ENCODE measurements at regions not wholly inside any gene's neighbourhood (a gene's known extent, or its start where the extent isn't known, plus 50 kb on each side); places are given as distances from the start of the nearest gene placed in this dataset.

- no peak overlapping the region for H3K4me2 ChIP-seq (ENCODE audit: insufficient read depth in 1 of 2, low read depth in 2 of 2, low read length in 2 of 2)
- ChIA-PET CTCF (ENCODE audit: partially characterized antibody) (interaction anchor here (1.0 kb wide), 1 partner anchor 610 kb away, joined by 3 read pairs; no protein-coding TSS in a partner anchor), POLR2A (ENCODE audit: partially characterized antibody) (no interaction called here)
- no peak overlapping the region for H3K27ac ChIP-seq (ENCODE audit: low read depth, low read length)
- no peak overlapping the region for H4K5ac ChIP-seq (ENCODE audit: insufficient read length, low read depth, low read length)
- no peak for FAIRE-seq
- no peak overlapping the region for H3K4me3 ChIP-seq (ENCODE audit: extremely low read depth in 1 of 4, insufficient read depth in 2 of 4, low read depth in 3 of 4, low read length in 4 of 4)
- no peak overlapping the region for H3K56ac ChIP-seq (replicated peaks; ENCODE audit: insufficient read length, low read depth, low read length)
- no peak overlapping the region for H2AFZ ChIP-seq (ENCODE audit: low read length)
- H3K14ac ChIP-seq (ENCODE audit: insufficient read length): no peak overlapping the region
- H3K27me3 ChIP-seq (replicated peaks in 1 of 4; ENCODE audit: control insufficient read depth in 3 of 4, extremely low read depth in 1 of 4, insufficient read depth in 3 of 4, low read length in 3 of 4): peaks cover 0 to 1% (median 0%) of the 10 kb centered on the region in 4 experiments; a peak in 1 of 7 replicates
- no peak overlapping the region for H2BK20ac ChIP-seq (ENCODE audit: low read length)
- DNase-seq (ENCODE audit: low read depth in 1 of 2, low spot score in 2 of 2): no peak
- H4K20me1 ChIP-seq (replicated peaks in 1 of 2; ENCODE audit: control insufficient read depth in 1 of 2, insufficient read depth in 2 of 2, low read length in 2 of 2): no peaks in the 10 kb centered on the region
- no peak overlapping the region for H4K8ac ChIP-seq (ENCODE audit: extremely low read depth, insufficient read depth, low read length)
- no peaks in the 10 kb centered on the region for H3K23me2 ChIP-seq (ENCODE audit: low read depth, low read length)
- H3K9me3 ChIP-seq (ENCODE audit: insufficient read depth in 2 of 2, low read depth in 1 of 2, low read length in 1 of 2): no peaks in the 10 kb centered on the region
- H4K91ac ChIP-seq (replicated peaks; ENCODE audit: insufficient read length, low read length): no peak overlapping the region
- H2BK120ac ChIP-seq (replicated peaks; ENCODE audit: low read depth, low read length): no peak overlapping the region
- no peak overlapping the region for H3K23ac ChIP-seq (ENCODE audit: insufficient read length)
- no peak overlapping the region for H3K9ac ChIP-seq (replicated peaks in 1 of 4; ENCODE audit: extremely low read depth in 1 of 4, low read depth in 3 of 4, low read length in 3 of 4)
- H3K4ac ChIP-seq (replicated peaks; ENCODE audit: insufficient read length, low read depth, low read length): no peak overlapping the region
- no peaks in the 10 kb centered on the region for H3K36me3 ChIP-seq (ENCODE audit: control insufficient read depth in 2 of 4, insufficient read depth in 4 of 4, low read length in 3 of 4)
- H3K79me1 ChIP-seq (ENCODE audit: low read depth, low read length): no peaks in the 10 kb centered on the region
- no peaks in the 10 kb centered on the region for H3K4me1 ChIP-seq (replicated peaks in 1 of 4; ENCODE audit: control insufficient read depth in 3 of 4, insufficient read depth in 4 of 4, low read length in 3 of 4)
- H2BK15ac ChIP-seq (ENCODE audit: low read length): no peak overlapping the region
- H3K18ac ChIP-seq (ENCODE audit: extremely low read depth, low read length): no peak overlapping the region
- no peak overlapping the region for H2AK5ac ChIP-seq (ENCODE audit: low read depth, low read length)
- no peak overlapping the region for H2BK12ac ChIP-seq (ENCODE audit: low read depth, low read length)
- no peaks in the 10 kb centered on the region for H3K79me2 ChIP-seq (ENCODE audit: control insufficient read depth in 1 of 2, insufficient read depth in 2 of 2, low read length in 2 of 2)
- H2BK5ac ChIP-seq (ENCODE audit: low read depth, low read length): no peak overlapping the region
- TF ChIP-seq KDM4A (IDR thresholded peaks at IDR 0.05; ENCODE audit: low read depth, low read length, severe bottlenecking) (no peak), JUND (IDR thresholded peaks at IDR 0.05; ENCODE audit: low read length) (no peak), ASH2L (IDR thresholded peaks at IDR 0.05; ENCODE audit: low read length) (no peak), CHD2 (IDR thresholded peaks at IDR 0.05; ENCODE audit: low read length) (no peak), KDM5A (IDR thresholded peaks at IDR 0.05; ENCODE audit: low read length) (no peak), KDM1A (IDR thresholded peaks at IDR 0.05; ENCODE audit: borderline replicate concordance, low read length) (no peak), E2F6 (IDR thresholded peaks at IDR 0.05) (no peak), USF2 (IDR thresholded peaks at IDR 0.05; ENCODE audit: low read length) (no peak), YY1 (IDR thresholded peaks at IDR 0.05; ENCODE audit: low read depth, low read length) (no peak)
Measured at GRCh38 chr4:31324814-31325213, 604.6 kb downstream of the PCDH7 start.
